HEK293T (cell line): ENCODE measurements at regions not wholly inside any gene's neighbourhood (a gene's known extent, or its start where the extent isn't known, plus 50 kb on each side); places are given as distances from the start of the nearest gene placed in this dataset.

Experiments used
- BHLHE40 ChIP-seq: fragments of 450-650 bp; IDR thresholded peaks from 2 replicates; pipeline ENCODE4 v1.6.1; 2016; ENCODE audit warnings: mild to moderate bottlenecking, moderate library complexity, borderline replicate concordance
- CTBP1 ChIP-seq: fragments of 450-650 bp; IDR thresholded peaks from 2 replicates; pipeline ENCODE4 v1.6.1; 2016; ENCODE audit warnings: borderline replicate concordance
- ELF4 ChIP-seq: fragments of 450-650 bp; IDR thresholded peaks from 2 replicates; pipeline ENCODE4 v1.6.1; 2017; ENCODE audit warnings: antibody characterized with exemption
- FOXA1 ChIP-seq: fragments of 450-650 bp; IDR thresholded peaks from 2 replicates; pipeline ENCODE4 v1.6.1; 2016; ENCODE audit warnings: mild to moderate bottlenecking
- FOXM1 ChIP-seq: fragments of 450-650 bp; IDR thresholded peaks from 2 replicates; pipeline ENCODE4 v1.6.1; 2017; ENCODE audit warnings: mild to moderate bottlenecking, borderline replicate concordance
- NFRKB ChIP-seq: fragments of 450-650 bp; IDR thresholded peaks from 2 replicates; pipeline ENCODE4 v1.6.1; 2016; ENCODE audit warnings: mild to moderate bottlenecking, moderate library complexity
- PKNOX1 ChIP-seq: fragments of 450-650 bp; IDR thresholded peaks from 2 replicates; pipeline ENCODE4 v1.6.1; 2016
- SP1 ChIP-seq: fragments of 450-650 bp; IDR thresholded peaks from 2 replicates; pipeline ENCODE4 v1.6.1; 2017
- ZNF384 ChIP-seq: fragments of 450-650 bp; IDR thresholded peaks from 2 replicates; pipeline ENCODE4 v1.6.1; 2016

DNA sequence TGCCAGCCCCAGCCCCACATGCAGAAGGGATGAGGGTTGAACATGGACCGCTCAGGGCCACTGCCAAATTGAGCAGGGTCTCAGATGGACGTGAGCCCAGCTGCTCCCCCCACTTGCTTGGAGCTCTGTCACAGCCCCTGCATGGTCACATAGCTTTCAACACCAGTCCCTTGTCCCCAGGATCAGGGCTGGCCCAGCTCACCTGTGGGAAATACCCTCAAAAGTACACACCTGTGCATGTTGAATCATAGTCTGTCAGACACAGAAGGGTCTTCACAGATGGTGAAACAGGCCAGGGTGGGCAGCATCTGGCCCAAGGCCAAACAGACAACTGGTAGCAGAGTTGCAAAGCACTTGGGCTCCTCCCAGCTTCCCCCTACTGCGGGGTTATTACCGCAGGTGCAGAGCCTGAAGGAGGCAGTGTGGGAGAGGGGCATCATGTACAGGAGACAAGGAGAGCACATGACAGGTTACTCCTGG, 77.6 kb upstream of the UNC5B start:
- TF ChIP-seq BHLHE40 (no peak), PKNOX1 (no peak), CTBP1 (no peak), ZNF384 (no peak), FOXA1 (no peak), SP1 (no peak), FOXM1 (no peak), NFRKB (no peak), ELF4 (no peak)
